Left renal cortex interstitium (tissue), 4 donors: ENCODE measurements at regions not wholly inside any gene's neighbourhood (a gene's known extent, or its start where the extent isn't known, plus 50 kb on each side); places are given as distances from the start of the nearest gene placed in this dataset.

Experiments used
- DNase-seq, 4 donors: peaks; one replicate each; pipeline ENCODE4 v3.0.0-alpha.2; 2013; ENCODE audit warnings: low read depth in 4 of 4, low spot score in 2 of 4, missing footprints in 1 of 4

GRCh38 chr3:67733269-67733950 lies 79.0 kb upstream of the SUCLG2 start:
- DNase-seq, result no peak

- no peak for DNase-seq
These were observed 70.0 kb upstream of the SUCLG2 start for GRCh38 chr3:67724434-67724833.

DNA sequence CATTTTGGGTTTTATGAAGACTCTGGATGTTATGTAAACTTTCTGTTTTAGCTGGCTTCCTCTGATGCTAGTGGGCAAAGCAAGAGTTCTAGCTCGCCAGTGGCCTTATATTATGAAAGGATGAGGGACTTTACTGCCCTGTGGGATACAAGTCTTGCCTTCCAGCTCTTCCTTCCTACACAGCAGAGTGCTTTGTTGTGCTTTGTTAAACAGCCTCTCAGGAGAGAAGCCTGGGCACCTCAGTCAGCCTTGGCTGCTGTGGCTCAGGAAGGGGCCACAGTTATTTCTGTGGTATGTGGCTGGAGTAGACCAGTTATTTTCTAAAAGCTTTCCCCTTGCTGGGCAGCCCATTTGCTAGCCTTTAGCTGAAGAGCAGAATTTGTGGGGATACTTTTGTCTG lies 69.5 kb upstream of the SUCLG2 start:
- no peak for DNase-seq

- no peak for DNase-seq
These were observed 64.9 kb upstream of the SUCLG2 start for GRCh38 chr3:67719333-67719732.

DNA sequence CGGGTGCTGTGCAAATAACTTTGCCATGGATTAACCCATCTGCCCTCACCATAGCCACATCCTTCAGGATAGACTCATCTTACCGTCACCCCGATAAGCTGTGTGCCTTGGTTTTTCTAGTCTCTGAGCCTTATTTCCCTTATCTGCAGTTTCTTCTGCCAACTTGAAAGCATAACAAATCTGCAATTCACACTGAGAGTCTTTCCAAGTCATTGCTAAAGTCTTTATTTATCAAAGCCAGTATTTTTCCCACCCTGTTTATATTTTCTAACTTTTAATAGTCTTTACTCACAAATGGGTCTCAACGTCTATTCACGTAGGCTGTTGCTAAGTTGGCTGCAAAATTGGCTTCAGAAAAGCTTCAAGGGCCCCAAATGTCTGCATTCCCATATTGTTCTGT lies 61.6 kb upstream of the SUCLG2 start:
- DNase-seq, result no peak

DNA sequence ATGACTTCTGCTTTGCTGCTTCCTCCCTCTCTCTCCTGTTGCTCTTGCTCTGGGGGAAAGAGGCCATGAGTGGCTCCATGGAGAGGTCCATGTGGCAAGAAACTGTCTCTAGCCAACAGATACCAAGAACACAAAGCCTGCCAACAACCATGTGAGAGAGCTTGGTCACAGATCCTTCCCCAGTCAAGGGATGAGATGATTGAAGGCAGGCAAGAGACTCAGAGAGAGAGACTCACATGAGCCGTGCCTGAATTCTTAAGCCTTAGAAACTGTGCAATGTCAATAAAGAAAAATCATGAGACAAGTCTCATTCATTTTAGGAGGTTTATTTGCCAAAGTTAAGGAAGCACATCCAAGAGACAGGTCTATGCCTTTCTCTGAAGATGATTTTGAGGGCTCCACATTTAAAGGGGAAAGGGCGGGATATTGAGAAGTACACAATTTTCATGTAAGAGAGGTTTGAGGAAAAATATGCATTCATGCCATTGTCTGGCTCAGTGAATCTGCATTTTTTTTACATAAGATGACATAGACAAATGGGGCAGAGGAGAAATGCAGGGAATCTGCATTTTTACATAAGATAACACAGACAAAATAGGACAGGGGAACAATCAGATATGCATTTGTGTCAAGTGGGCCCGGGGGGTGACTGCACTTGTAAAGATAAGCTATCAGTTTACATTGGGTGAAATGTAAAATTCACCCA lies 59.5 kb upstream of the SUCLG2 start:
- no peak for DNase-seq

DNA sequence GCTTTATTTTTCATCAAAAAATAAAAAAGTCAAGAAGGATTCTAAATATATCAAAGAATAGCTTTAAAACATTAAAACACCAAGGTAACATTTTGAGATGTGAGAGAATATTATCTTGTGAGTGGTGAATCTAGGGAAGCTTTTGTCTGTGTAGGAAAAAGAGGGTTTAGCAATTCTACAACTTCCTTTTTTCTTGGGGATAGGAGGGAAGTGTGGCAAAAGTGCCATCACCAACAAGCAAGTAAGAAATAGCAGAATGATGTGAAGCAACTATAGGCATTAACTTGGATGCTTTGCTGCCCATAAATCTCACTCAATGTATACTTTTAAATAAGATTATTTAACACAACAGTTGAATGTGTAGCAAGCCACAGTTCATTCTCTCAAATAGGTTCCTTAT lies 57.8 kb upstream of the SUCLG2 start:
- DNase-seq, result no peak

GRCh38 chr3:67710396-67710795 lies 56.0 kb upstream of the SUCLG2 start:
- DNase-seq, result no peak

DNA sequence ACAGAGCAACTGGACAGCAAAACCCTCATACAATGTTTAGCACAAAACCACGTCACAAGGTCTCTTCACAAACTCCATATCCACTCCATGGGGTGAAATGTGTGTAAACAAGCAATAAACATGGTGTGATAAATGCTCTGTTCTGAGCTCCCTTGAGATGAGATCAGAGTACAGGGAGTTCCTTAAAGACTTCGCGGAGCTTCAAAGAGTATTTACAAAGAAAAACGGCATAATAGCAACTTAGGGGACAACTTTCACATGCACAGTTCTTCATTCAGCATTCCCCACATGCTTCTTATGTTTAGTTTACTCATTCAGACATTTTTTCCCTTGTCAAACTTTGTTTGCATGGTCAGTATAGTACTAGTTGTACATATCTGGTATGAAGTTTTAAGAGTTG lies 52.5 kb upstream of the SUCLG2 start:
- peak in 1 of 4 donors; percentile 3 for DNase-seq

DNA sequence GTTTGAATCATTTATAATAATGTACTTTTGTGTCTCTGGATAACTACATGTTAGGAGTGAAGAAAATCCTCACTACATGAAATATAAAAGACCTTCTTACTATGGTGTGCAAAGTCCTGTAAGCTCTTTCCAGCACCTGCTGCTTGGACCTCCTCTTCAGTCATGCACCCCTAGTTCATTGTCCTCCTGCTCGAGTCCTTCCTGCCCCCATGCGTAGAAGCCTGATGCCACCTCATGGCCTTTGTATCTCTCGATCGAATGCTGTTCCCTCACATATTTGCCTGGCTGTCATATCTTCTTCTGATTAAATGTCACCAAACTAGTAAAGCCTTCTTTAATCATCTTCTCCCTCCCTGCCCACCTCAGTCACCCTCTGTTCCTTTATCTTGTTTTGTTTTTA lies 49.9 kb upstream of the SUCLG2 start:
- no peak for DNase-seq
